OCI-LY7 (cell line): ENCODE measurements at regions not wholly inside any gene's neighbourhood (a gene's known extent, or its start where the extent isn't known, plus 50 kb on each side); places are given as distances from the start of the nearest gene placed in this dataset.

Experiments used
- BruUV-seq: library from RNA; stranded (reverse); fragments of 400-500 nt; replicated peaks from 2 replicates; lab custom pipeline; 2021; lab: Mats Ljungman, UMichigan
- CTCF ChIA-PET: fragments of 300-600 bp; sonication (Branson Sonifier 250); formaldehyde crosslinking; loops from one replicate; lab custom pipeline; 2022; ENCODE audit warnings: antibody characterized with exemption; ENCODE audit not compliant: unreplicated experiment; lab: Charles Lee
- POLR2A ChIA-PET: fragments of 300-600 bp; sonication (Branson Sonifier 250); formaldehyde crosslinking; loops from one replicate; lab custom pipeline; 2022; ENCODE audit warnings: antibody characterized with exemption; lab: Charles Lee
- DNase-seq: peaks from one replicate; pipeline ENCODE4 v3.0.0-alpha.2; 2015; ENCODE audit warnings: low spot score
- H2AFZ ChIP-seq: fragments of 200-600 bp; sonication (generic), shearing (Covaris generic); 2 replicates; pipeline ENCODE4 v1.6.1; 2014; ENCODE audit warnings: mild to moderate bottlenecking, antibody characterized with exemption, low read length, moderate library complexity
- H3K27ac ChIP-seq: fragments of 200-600 bp; sonication (generic); 2 replicates; pipeline ENCODE4 v1.5.1; 2014; ENCODE audit warnings: mixed run types, low read depth, mild to moderate bottlenecking, moderate library complexity, low read length, inconsistent platforms; ENCODE audit not compliant: poor library complexity, severe bottlenecking
- H3K36me3 ChIP-seq: fragments of 200-600 bp; sonication (generic); 2 replicates; pipeline ENCODE4 v1.6.1; 2014; ENCODE audit warnings: mild to moderate bottlenecking, antibody characterized with exemption, low read length, moderate library complexity, mixed read lengths; ENCODE audit not compliant: insufficient read depth
- H3K4me1 ChIP-seq: fragments of 200-600 bp; sonication (generic); 2 replicates; pipeline ENCODE4 v1.5.1; 2014; ENCODE audit warnings: mild to moderate bottlenecking, low read length; ENCODE audit not compliant: insufficient read depth, poor library complexity, severe bottlenecking
- H3K4me2 ChIP-seq: fragments of 200-600 bp; sonication (generic); 2 replicates; pipeline ENCODE4 v1.6.1; 2014; ENCODE audit warnings: mild to moderate bottlenecking, low read length
- H3K4me3 ChIP-seq: fragments of 200-600 bp; sonication (generic); 2 replicates; pipeline ENCODE4 v1.5.1; 2014; ENCODE audit warnings: mild to moderate bottlenecking, low read depth, low read length; ENCODE audit not compliant: poor library complexity, severe bottlenecking
- H3K79me2 ChIP-seq: fragments of 200-600 bp; sonication (generic); 2 replicates; pipeline ENCODE4 v1.6.1; 2016; ENCODE audit warnings: low read depth, mild to moderate bottlenecking, low read length, moderate library complexity, mixed read lengths; ENCODE audit not compliant: insufficient read depth
- H3K9me2 ChIP-seq: fragments of 200-600 bp; sonication (generic); 2 replicates; pipeline ENCODE4 v1.6.1; 2016; ENCODE audit warnings: mild to moderate bottlenecking, low read length, mixed read lengths; ENCODE audit not compliant: insufficient read depth
- H3K9me3 ChIP-seq: fragments of 200-600 bp; sonication (generic); 2 replicates; pipeline ENCODE4 v1.6.1; 2014; ENCODE audit warnings: mild to moderate bottlenecking, mixed run types, low read length, mixed read lengths
- H4K20me1 ChIP-seq: fragments of 200-600 bp; sonication (generic); 2 replicates; pipeline ENCODE4 v1.6.1; 2014; ENCODE audit warnings: mild to moderate bottlenecking, antibody characterized with exemption, low read length, moderate library complexity, mixed read lengths; ENCODE audit not compliant: insufficient read depth
- CTCF ChIP-seq: fragments of 200-600 bp; sonication (generic); conservative IDR thresholded peaks from 2 replicates; pipeline ENCODE4 v1.5.1; 2014; ENCODE audit warnings: mild to moderate bottlenecking, antibody characterized with exemption, low read length, moderate library complexity, mixed read lengths
- EZH2phosphoT487 ChIP-seq: fragments of 200-600 bp; sonication (generic); IDR thresholded peaks from 2 replicates; pipeline ENCODE4 v1.6.1; 2018; ENCODE audit warnings: low read depth, borderline replicate concordance, mild to moderate bottlenecking, mixed run types, antibody characterized with exemption, low read length, moderate library complexity, mixed read lengths
- intact Hi-C: fragments of 100-400 bp; cut with micrococcal nuclease; formaldehyde crosslinking; loops from one replicate; pipeline ENCODE4 v1.10.0; 2022; ENCODE audit not compliant: unreplicated experiment

GRCh38 chr14:53549956-53550355 is 396.8 kb upstream of the DDHD1 start:
- Histone ChIP-seq H2AFZ (no peak overlapping the region), H3K4me1 (no peaks in the 10 kb centered on the region), H3K79me2 (no peaks in the 10 kb centered on the region), H3K9me3 (no peaks in the 10 kb centered on the region), H3K9me2 (no peaks in the 10 kb centered on the region), H3K27ac (no peak overlapping the region), H3K36me3 (no peaks in the 10 kb centered on the region), H3K4me2 (no peak overlapping the region), H3K4me3 (no peak overlapping the region), H4K20me1 (no peaks in the 10 kb centered on the region)
- TF ChIP-seq EZH2phosphoT487 (no peak), CTCF (no peak)
- intact Hi-C loops: no loop called here
- BruUV-seq: no TSS peak
- ChIA-PET CTCF (interaction anchor here (0.5 kb wide), 1 partner anchor 24 kb away, joined by 3 read pairs; no protein-coding TSS in a partner anchor), POLR2A (no interaction called here)
- no peak for DNase-seq

- TF ChIP-seq EZH2phosphoT487 (no peak), CTCF (no peak)
- Histone ChIP-seq H2AFZ (no peak overlapping the region), H3K79me2 (no peaks in the 10 kb centered on the region), H3K27ac (no peak overlapping the region), H3K4me3 (no peak overlapping the region), H3K9me2 (no peaks in the 10 kb centered on the region), H3K36me3 (no peaks in the 10 kb centered on the region), H3K4me2 (no peak overlapping the region), H3K9me3 (no peaks in the 10 kb centered on the region), H4K20me1 (no peaks in the 10 kb centered on the region), H3K4me1 (no peaks in the 10 kb centered on the region)
- intact Hi-C loops: no loop called here
- POLR2A ChIA-PET: interaction anchor here (0.7 to 1.7 kb wide), 4 partner anchors 8 to 254 kb away, joined by 3 to 5 read pairs (median 3); no protein-coding TSS in a partner anchor
- BruUV-seq: no TSS peak
- no peak for DNase-seq
- CTCF ChIA-PET: interaction anchor here (1.0 kb wide), 1 partner anchor 12 kb away, joined by 3 read pairs; no protein-coding TSS in a partner anchor
Observed at GRCh38 chr14:53547593-53547992, 394.5 kb upstream of the DDHD1 start.

GRCh38 chr14:53545217-53545616 is 392.1 kb upstream of the DDHD1 start:
- CTCF ChIA-PET: no interaction called here

More at GRCh38 chr14:53545217-53545616, 392.1 kb upstream of the DDHD1 start:
- H3K36me3 ChIP-seq: no peaks in the 10 kb centered on the region
- H3K27ac ChIP-seq: no peak overlapping the region
- no peaks in the 10 kb centered on the region for H3K79me2 ChIP-seq
- H3K9me3 ChIP-seq: no peaks in the 10 kb centered on the region
- H3K4me1 ChIP-seq: peaks cover 2% of the 10 kb centered on the region
- POLR2A ChIA-PET: interaction anchor here (0.6 kb wide), 2 partner anchors 435 to 1454 kb away, joined by 3 to 4 read pairs; no protein-coding TSS in a partner anchor
- BruUV-seq: no TSS peak
- H3K4me3 ChIP-seq: no peak overlapping the region
- H4K20me1 ChIP-seq: no peaks in the 10 kb centered on the region
- DNase-seq: no peak
- TF ChIP-seq CTCF (no peak), EZH2phosphoT487 (no peak)
- intact Hi-C loops: no loop called here
- H2AFZ ChIP-seq: no peak overlapping the region
- no peaks in the 10 kb centered on the region for H3K9me2 ChIP-seq
- H3K4me2 ChIP-seq: no peak overlapping the region
